HT-29 (cell line): ENCODE measurements at regions not wholly inside any gene's neighbourhood (a gene's known extent, or its start where the extent isn't known, plus 50 kb on each side); places are given as distances from the start of the nearest gene placed in this dataset.

ENCODE experiments used
- DNase-seq: peaks from one replicate; pipeline ENCODE4 v3.0.0-alpha.2; 2015; ENCODE audit warnings: low spot score

DNA sequence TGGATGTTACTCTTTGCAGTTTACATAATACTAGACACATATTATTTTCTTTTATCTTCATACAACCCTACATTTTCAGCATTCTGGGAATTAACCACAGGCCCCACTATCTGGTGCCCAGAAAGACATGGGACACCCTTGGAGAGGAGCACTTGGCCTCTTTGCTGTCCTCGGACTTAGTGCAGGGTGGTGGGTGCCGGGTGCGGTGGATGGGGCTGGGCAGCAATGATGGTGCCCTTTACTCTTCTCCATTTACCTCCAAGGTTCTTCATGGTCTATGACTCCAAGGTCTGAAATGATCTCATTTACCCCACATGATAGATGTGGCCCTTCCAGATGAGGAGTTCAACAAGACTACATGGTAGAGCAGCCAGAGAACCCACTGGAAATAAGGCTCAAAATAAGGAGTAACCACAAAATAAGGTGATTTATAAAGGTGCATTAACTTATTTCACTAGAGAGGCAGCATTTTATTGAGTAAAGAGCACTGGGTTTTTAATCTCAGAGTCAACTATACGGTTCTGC, 56.2 kb upstream of the IGFBP3 start:
- no peak for DNase-seq

DNA sequence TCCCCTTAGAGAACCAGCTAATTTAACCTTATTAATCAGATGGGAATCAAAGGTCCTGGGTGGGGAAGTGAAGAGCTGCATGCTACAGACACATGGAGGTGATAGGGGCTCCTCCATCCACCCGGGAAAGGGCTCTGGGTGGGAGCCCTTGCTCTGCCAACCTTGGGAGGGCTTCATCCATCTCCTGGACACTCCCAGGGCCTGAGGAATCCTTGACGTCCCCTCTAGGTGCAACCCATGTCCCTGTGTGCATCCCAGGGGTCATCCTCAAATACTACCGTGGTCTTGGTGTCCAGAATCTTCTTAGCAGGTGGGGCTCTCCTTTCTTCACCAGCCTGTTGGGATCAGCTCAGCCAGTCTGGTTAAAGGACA, 55.4 kb upstream of the IGFBP3 start:
- DNase-seq, result no peak

DNA sequence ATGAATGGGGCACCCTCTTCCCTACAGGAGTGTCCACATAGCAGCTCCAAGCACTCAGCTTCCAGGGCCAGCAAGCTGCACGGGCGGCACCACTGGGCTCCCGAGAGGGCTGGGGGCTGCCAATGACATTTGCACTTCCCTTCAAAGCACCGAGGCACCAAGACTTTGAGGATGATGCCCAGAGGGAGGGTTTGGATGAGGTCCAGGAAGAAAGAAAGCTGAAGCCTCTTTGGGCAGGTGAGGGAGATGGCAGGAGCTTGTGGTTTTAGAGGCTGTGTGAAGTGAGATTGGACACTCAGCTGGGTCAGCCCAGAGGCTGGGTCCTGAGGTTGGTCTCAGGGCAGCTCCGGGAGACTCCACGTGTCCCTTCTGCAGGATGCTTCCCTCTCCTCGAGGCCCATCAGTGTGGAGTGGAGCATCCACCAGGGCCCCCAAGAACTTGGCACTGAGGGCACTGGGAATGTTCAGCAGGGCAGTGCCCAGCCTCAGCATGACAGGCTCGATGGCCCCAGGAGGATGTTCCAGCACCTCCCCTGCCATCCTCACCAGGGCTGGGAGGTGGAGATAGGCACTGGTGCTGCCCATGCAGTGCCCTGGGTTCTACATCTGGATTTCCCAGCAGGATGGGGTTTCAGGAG, 54.9 kb upstream of the IGFBP3 start:
- DNase-seq, result no peak

DNA sequence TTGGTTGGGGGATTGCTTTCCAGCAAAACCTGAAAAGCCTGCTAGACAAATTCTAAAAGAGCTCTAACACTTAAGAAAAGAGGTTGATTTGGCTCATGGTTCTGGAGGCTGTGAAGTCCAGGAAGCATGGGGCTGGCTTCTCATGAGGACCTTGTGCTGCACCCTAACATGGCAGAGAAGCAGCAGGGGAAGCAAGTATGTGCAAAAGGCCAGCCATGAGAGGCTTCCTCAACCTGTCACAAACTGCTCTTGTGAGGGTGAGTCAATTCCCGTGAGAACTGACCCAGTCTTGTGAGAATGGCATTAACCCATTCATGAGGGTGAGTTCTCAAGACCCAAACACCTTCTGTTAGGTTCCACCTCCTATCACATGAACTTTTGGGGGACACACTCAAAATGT, 54.3 kb upstream of the IGFBP3 start:
- DNase-seq, result no peak

DNA sequence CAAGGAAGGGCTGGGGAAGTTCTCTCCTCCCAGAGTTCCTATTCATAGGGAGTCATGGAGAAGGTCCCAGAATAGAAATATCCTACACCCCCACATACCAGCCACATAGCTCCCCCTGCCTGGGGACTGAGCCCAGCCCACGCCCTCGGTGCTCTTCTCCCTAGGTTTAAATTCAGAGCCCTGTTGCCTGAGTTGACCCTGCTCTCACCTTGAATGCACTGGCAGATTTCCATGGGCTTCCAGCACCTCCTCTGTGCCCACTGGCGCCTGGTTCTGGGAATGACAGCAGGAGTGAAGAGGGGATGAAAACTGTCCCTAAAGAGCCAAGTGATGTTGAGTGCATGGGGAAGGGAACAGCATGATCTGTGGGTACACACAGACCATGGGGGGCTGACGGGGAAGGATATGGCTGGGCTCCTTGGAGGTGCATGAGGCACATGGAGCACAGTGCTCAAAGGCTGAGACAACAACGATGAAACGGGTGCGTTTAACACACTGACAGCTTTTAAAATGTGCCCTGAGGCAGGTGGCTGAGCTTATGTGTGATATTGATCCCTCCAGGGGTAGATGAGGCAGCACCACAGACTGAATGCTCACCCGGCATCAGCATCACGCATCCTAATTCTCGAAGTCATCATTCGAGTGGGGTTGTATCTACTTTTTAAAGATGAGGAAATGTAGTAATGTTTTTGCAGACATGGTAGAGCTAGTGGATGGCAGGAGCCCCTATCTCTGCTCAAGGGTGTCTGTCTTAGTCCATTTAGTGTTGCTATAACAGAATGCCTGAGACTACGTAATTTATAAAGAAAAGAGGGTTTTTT, 53.7 kb upstream of the IGFBP3 start:
- DNase-seq, result no peak

DNA sequence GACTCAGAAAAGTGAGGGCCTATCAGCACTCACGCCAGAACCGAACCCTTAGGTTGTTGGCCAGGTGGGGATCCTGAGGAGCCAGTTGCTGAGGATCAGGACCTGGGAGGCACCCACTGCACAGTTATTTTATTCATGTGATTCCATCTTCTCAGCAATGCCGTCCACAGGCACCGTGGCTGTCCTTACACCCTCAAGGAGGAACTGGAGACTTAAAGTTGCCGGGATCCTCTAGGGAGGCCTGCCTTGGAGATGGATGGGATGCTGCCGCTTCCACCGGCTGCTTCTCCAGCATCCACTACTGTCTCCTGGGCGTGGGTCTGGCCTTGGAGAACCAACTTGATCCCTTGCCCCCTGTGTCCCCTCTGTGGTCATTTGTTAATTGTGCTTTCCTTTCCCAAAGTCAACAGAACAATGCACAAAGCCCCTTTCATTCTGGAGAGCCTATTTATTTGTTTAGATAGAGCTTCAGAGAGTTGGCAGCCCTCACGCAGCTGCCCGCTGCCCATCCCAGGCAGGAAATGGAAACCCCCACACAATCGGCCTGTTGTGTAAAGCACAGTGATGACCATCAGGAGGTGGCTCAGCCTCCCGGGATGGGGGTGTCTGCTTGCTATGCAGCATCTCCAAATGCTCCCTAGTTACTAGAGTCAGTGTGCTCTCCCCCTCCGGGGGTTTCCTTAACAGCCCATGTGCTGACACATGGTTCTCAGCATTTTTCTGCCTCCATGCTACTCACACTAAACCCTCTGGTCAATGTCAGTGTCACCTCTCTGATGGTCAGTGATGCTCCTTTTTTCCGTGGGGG, 52.9 kb upstream of the IGFBP3 start:
- DNase-seq, result peak; percentile 60

DNA sequence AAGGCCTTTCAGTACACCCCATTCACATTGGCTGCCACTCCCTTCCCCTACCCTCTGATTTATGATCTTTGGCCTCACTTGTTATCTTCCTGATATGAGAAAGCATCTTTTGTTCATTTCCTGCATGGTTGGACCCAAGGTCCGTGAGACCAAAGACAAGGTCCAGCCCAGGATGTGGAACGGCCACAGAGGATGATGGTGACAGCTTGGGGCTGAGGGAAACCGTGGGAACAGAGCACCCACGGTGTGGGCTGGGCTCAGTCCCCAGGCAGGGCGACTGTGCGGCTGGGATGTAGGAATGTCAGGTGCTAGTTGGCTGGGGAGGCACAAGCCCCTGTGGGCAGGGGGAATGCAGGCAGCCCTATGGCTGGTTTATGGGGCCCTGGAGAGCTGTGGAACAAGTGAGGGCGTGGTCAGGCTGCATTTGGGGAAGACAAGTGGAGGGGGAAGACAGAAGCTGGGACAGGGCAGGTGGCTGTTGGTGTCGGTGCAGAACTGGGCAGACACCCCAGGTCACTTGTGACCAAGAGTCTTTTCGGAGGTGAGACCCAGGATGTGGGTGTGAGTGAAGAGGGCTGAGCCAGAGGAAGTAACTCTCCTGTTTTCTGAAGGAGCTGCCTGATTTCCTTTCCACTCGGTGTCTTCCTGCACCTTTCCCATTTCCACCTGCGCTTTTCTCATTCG, 51.7 kb upstream of the IGFBP3 start:
- DNase-seq, result no peak

DNA sequence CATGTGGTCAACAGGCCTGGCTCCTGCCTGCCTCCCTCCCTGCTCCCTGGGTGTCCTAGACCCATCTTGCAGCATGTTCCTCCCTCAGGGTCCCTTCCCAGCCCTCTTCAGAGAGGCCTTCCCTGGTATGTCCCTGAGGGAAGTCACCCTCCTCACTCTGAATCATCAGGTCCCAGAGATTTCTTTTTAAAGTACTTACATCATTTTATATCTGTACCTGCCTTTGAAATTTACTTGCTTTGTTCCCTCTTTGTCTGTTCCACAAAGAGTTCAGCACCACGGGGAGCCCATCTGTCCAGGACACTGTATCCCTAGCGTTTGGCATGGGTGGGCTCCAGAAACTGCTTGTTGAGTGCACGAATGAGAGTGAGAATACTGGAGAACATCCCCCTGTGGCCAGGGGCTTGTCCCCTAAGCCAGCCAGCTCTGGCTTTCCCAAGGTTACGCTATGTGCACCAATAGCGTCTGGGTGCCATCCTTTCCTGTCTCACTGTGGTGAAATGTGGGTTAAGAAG, 50.6 kb upstream of the IGFBP3 start:
- DNase-seq, result no peak

DNA sequence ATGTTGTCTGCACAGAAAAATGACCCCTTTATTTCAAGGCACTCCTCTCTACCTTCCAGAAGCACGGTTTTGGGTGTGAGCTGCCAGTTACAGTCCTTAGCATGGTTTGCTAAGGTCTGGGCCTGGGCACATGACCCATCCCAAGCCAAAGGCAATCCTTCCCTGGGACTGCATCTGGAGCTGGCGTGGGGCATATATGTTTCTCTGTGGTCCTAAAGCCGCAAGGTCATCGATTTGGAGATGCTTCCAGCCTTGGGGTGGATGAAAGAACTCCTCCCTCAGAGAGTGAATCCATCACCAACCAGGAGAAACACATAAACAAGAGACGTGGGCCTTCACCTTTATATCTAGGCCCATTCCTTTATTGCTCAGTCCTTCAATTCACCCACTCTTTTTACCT, 50.1 kb upstream of the IGFBP3 start:
- no peak for DNase-seq
